SK-N-SH (cell line): ENCODE measurements at regions not wholly inside any gene's neighbourhood (a gene's known extent, or its start where the extent isn't known, plus 50 kb on each side); places are given as distances from the start of the nearest gene placed in this dataset.

Experiments used
- CTCF ChIP-seq: fragments of 200-600 bp; sonication (generic); IDR thresholded peaks from 2 replicates; pipeline ENCODE4 v1.6.1; 2017; ENCODE audit warnings: antibody characterized with exemption, mild to moderate bottlenecking, moderate library complexity
- EP300 ChIP-seq, 2 experiments: IDR thresholded peaks; 2 replicates each; pipeline versions ENCODE4 v1.4.0 to v1.6.1; 2012; ENCODE audit warnings: borderline replicate concordance in 1 of 2, low read depth in 1 of 2, low read length in 1 of 2
- POLR2AphosphoS5 ChIP-seq: IDR thresholded peaks from 2 replicates; pipeline ENCODE4 v1.6.1; 2012; ENCODE audit warnings: low read depth, low read length
- RAD21 ChIP-seq: IDR thresholded peaks from 2 replicates; pipeline ENCODE4 v1.6.1; 2012; ENCODE audit warnings: mild to moderate bottlenecking, low read length
- REST ChIP-seq: IDR thresholded peaks from 2 replicates; pipeline ENCODE4 v1.6.1; 2012; ENCODE audit warnings: mild to moderate bottlenecking, low read depth, low read length, moderate library complexity
- SIN3A ChIP-seq: IDR thresholded peaks from 2 replicates; pipeline ENCODE4 v1.6.1; 2012; ENCODE audit warnings: low read depth, mild to moderate bottlenecking, low read length, moderate library complexity, borderline replicate concordance
- SMC3 ChIP-seq: IDR thresholded peaks from 2 replicates; pipeline ENCODE4 v1.6.1; 2012; ENCODE audit warnings: low read depth, low read length, improper control_type of control experiment
- TAF1 ChIP-seq: IDR thresholded peaks from 2 replicates; pipeline ENCODE4 v1.6.1; 2012; ENCODE audit warnings: low read depth, mild to moderate bottlenecking, low read length, moderate library complexity, borderline replicate concordance
- YY1 ChIP-seq: IDR thresholded peaks from 2 replicates; pipeline ENCODE4 v1.4.0; 2012; ENCODE audit warnings: low read depth, mild to moderate bottlenecking

GRCh38 chr17:65417406-65418221 lies 143.8 kb downstream of the AXIN2 start:
- TF ChIP-seq CTCF = no peak
- no peak for TF ChIP-seq REST
- TF ChIP-seq SIN3A = no peak
- TF ChIP-seq TAF1 = no peak
- TF ChIP-seq POLR2AphosphoS5 = no peak
- TF ChIP-seq YY1 = no peak
- no peak for TF ChIP-seq RAD21
- TF ChIP-seq SMC3 = no peak
- TF ChIP-seq EP300 (IDR thresholded peaks at IDR 0.05; ENCODE audit: borderline replicate concordance in 1 of 2, low read depth in 1 of 2, low read length in 1 of 2) = no peak
